ENCODE measurements at regions not wholly inside any gene's neighbourhood (a gene's known extent, or its start where the extent isn't known, plus 50 kb on each side); places are given as distances from the start of the nearest gene placed in this dataset.

DNA sequence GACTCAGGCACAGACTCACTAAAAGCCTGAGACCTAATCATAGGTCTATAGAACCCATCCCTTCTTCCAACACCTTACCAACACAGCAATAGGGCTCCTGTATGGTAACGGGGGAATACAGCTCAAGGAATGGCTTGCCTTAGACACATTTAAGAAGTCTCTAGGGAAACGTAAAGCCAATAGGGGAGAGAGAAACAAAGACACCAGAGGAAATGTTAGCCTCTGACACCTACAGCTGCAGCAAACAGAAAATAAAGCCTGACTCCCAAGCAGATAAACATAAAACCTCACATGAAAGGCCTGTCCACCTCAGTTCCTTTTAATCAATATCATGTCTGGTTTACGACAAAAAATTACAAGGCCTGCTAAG is 51.1 kb upstream of the NCOA1 start:
- DNase-seq (ENCODE audit: low read depth, low spot score), result no peak

- no peak for DNase-seq (ENCODE audit: low read depth, low spot score)
Measured at GRCh38 chr2:24439280-24439970, 51.6 kb upstream of the NCOA1 start.

- no peak for DNase-seq (ENCODE audit: low read depth, low spot score)
Measured at GRCh38 chr2:24438106-24438505, 52.9 kb upstream of the NCOA1 start.

GRCh38 chr2:24435391-24436316 is 55.4 kb upstream of the NCOA1 start:
- DNase-seq (ENCODE audit: low read depth, low spot score), result no peak

DNA sequence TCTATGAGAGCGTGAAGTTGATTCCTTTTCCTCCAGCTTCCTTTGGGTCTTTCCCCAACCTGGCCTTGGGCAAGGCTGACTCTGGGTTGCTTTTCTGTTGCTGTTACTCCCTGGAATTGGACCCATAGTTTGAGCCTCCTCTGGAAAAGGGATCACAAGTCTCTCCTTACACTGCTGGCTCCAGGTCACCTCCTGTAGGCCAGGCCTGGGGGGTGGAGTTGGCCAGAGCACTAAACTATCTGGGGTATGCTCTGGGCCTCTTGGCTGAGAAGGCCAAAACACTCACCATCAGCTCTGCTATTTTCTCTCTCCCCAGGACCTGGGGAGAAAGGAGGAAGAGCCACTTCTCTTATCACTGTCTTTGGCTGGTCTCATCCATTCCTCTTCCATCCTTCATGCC is 56.5 kb upstream of the NCOA1 start:
- no peak for DNase-seq (ENCODE audit: low read depth, low spot score)

DNA sequence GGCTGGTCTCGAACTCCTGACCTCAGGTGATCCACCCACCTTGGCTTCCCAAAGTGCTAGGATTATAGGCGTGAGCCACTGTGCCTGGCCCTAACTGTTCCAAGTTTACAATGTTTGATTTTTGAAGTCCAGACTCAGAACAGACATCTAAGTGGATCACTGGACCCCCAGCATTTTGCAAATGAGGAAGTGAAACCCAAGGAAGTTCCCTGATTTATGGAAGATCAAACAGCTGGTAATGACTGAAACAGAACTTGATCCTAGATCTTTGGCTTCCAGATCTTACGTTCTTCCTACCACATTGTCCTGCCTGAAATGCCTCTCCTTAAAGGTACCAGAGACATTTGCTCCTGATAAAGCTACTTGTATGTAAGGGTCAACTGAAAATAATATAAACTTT is 58.3 kb upstream of the NCOA1 start:
- DNase-seq (ENCODE audit: low read depth, low spot score), result no peak

DNA sequence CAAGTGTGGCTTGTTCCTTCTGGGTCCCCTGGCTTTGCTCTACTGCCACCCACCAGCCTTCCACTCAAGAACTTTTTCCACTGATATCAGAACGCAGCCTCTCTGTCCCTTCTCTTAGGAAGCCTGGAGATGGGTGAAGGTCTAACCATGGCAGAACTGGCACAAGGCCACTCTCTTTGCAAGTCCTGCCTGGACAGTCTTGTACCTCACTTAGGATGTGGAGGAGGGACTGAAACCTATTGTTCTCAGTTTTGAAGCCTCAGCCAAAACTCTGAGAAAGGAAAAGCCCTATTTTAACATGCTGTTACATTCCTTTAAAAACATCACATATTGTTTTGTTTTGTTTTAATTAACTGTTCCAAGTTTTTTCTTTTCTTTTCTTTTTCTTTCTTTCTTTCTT is 58.9 kb upstream of the NCOA1 start:
- DNase-seq (ENCODE audit: low read depth, low spot score), result no peak

DNA sequence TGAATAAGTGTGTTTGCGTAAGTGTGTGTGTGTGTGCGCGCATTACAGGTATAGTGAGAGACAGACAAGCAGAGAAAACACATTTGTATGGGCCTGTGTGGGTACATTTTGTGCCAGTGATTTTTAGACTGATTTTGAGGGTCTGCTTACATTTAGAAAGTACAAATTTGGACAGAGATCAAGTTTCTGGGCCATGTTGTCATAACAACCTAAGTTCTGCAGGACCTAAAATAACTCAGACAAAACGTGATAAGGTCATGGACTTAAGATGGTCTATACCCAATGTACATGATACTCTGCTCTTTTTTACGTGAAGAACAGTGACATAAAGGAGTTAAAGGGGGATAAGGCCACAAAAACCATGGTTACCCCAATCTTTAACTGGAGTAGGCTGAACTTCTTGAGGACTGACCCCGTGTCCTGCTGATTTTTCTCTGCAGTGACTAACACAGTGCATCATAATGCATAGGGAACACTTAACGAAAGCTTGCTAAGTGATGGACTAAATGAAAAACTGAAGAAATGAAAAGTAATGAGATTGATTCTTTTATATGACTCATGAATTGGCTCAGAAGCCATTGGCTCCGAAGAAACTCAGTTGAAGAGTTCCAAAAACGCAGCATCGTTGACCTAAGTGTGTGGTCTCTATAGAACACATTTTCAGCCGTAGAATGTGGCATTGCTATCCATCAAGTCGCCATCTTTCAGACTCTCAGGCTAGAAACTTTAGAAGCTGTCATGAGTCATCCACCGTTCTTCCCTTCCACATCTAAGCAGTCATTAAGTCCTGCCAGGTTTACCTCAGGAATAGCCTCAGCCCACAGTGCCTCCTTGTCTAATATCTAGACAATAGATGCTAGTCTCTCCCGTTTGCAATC is 61.6 kb upstream of the NCOA1 start:
- no peak for DNase-seq (ENCODE audit: low read depth, low spot score)

DNA sequence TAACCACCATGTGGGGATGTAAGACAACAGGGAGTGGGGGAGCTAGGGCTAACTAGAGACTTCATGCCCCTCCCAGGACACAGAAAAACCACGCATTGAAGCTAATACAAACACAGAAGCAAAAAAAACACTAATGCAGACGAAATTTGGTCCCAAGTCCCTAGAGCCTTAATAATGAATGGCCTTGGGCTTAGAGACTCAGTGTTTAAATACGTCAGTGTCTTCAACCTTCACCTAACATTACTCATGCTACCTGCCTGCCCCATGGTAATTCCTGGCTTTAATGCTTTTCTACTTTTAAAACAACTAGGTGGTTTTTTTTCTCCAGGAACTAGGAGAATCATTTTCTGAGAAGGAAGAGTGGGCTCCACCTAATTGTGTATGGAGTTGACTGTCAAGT is 64.1 kb upstream of the ITSN2 start:
- DNase-seq (ENCODE audit: low read depth, low spot score), result no peak

- DNase-seq (ENCODE audit: low read depth, low spot score), result no peak
Measured at GRCh38 chr2:24423095-24423494, 62.8 kb upstream of the ITSN2 start.

DNA sequence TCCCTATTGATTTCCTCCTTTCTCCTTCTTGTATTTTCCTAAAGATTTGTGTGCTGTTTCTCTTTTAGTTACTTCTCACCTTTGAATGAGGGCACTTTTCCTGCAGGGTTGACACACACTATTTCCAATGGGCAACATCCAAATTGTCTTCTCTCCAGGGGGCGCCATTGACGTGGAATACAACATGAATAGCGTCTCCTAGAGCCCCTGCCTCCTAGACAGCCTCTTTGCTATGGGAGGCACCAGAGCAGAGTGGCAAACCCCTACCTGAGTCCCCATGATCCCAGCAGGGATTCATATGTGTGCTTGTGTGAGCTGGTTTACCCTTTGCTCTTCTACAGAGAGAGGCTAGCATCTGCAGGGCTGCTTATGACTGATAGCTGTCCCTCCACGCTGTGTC is 61.3 kb upstream of the ITSN2 start:
- DNase-seq (ENCODE audit: low read depth, low spot score), result peak; percentile 33

DNA sequence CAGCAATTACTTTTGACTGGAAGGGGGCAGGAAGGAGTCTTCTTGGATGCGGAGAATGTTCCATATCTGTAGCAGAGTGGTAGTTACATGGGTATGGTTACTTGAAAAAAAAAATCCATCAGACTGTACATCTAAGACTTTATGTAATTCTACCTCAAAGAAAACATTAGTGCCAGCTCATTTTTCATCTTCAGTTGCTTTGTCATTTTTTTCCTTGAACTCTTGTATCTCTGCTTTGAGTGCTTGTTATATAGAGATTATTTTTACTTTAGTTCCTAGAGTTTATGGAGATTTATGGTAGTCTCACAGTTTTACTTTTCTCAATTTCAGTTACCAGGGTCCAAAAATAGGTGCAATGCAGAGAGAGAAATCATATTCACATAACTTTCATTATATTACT is 60.0 kb upstream of the ITSN2 start:
- DNase-seq (ENCODE audit: low read depth, low spot score), result no peak

DNA sequence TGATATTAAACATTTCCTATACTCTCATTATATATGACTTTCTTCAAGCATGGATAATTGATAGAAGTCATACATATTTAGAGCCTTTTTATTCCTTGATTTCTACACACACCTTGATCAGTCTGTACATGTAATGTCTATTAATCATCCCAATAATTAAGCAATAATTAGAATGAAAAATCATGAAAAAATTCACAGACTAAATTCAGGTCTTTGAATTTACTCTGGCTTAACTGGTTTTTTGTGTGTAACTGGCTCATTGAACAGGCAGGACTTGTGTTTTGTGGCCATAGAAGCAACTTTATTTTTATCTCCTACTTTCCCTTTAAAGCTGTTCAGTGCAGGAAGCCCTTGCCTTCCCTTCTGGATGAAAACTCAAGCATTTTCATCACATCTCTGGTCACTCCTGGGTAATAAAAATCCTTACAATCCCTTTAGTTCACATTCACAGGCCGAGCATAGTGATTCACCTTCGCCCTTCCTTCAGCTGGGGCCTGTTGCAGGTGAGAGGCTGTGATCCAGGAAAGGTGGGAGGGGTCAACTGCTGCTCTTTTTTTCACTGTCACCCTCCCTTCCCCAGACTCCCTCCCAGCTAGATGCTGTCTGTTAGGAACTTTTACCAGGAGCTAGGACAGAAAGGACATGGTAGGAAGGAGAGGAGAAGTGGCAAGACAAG is 58.0 kb upstream of the ITSN2 start:
- DNase-seq (ENCODE audit: low read depth, low spot score), result peak; percentile 40

DNA sequence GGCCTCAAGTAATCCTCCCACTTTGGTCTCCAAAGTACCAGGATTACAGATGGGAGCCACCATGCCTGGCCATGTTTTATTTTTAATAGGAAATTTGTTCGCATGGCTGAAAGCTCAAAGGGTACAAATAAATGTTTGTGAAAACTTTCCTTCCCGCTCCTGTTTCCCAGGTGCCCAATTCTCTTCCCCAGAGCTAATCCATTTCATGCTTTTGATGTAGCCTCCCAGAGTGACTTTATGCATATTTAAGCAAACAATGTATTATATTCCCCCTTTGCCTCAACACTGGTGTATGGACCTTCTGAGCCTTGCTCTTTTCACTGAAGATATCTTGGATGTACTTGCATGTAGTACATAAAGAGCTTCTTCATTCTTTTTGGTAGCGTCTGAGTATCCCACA is 52.5 kb upstream of the ITSN2 start:
- no peak for DNase-seq (ENCODE audit: low read depth, low spot score)

DNA sequence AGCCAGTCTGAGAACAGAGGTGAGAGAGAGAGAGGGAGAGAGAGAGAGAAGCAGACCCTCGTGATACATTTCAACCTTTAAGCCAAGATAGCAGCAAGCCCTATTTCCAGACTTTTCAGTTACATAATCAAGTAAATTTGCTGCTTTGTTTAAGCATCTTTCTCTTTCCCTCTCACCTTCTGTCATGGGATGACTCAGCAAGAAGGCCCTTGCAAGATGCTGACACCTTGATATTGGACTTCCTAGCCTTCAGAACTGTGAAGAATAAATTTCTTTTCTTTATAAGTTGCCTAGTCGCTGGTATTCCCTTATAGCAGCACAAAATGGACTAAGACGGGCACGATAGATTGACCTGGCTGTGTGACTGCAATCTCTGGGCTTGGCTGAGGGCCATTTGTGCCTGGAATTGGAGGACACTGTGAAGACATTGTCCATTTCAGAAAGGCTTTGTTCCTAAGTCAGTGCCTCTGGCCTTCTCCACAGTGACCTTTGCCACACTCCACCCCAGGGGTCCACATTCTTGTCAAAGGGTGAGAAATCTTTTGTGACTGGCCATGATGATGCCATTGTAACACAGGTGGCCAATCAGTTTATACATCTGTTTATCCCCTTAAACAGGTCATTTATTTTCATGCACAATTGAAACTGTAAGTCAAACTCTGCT is 51.3 kb upstream of the ITSN2 start:
- no peak for DNase-seq (ENCODE audit: low read depth, low spot score)

DNA sequence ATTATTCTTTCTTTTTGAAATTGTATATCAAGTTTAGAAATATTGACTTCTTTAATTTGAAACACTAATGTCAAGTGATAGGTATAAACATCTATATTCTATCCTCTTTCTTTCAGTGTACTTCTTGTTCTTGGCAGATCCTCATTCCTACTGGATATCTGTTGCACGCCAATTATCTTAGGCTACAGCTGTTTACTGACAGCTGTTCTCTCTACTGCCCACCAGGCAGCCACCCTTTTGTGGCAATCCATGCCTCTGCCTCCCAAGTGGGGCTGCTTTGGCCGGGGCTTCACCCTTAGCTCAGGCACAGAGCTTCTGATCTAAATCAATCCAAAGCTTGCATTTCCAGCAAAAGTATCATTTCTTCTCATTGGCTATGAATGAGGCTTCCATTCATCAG is 50.6 kb upstream of the ITSN2 start:
- DNase-seq (ENCODE audit: low read depth, low spot score), result no peak

DNA sequence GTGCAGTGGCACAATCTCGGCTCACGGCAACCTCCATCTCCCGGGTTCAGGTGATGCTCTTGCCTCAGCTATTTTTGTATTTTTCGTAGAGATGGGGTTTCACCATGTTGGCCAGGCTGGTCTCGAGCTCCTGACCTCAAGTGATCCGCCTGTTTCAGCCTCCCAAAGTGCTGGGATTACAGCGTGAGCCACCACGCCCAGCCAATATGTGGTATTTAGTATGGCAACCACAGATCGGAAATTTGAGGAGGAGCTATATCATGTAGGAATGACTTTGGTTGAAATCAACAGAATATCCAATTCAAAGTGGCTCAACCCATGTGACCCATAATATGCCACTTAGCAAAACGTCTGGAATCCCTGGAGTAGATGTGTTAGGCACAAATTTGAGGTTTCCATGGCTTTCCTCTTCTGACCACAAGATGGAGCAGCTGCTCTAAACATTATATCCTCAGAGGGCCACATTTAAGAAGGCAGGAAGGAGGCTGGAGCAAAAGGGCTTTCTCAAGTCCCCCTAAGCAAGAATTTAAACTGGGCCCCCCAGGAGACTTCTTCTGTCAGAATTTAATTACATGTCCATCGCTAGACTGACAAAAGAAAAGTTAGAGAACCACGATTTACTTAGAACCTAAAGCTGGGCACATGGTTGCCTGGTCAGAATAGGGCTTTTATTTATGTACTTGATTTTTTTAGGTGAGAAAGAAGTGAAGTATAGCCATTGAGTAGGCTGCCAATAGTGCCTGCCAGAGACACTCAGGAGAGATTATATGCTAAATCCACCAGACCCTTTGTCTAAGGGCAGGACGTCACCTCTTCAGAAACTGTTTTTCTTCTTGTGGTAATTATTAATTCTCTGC is 49.6 kb upstream of the ITSN2 start:
- peak; percentile 40 for DNase-seq (ENCODE audit: low read depth, low spot score)
